Upper lobe of left lung (tissue), 6 donors: ENCODE measurements at regions not wholly inside any gene's neighbourhood (a gene's known extent, or its start where the extent isn't known, plus 50 kb on each side); places are given as distances from the start of the nearest gene placed in this dataset.

Experiments
- ATAC-seq, 2 donors: fragments of 200-7000 bp; cut with Tn5 transposase; one replicate each; pipeline ENCODE4 v1.9.1; 2022; ENCODE audit warnings: mild to moderate bottlenecking in 2 of 2, moderate library complexity in 2 of 2; ENCODE audit not compliant: low FRiP score in 2 of 2
- DNase-seq, 2 donors: peaks; one replicate each; pipeline ENCODE4 v3.0.0-alpha.2; 2019 to 2020
- H3K27ac ChIP-seq, 4 donors: fragments of 200-600 bp; sonication (generic); one replicate each; pipeline ENCODE4 v1.5.1; 2016 to 2019
- H3K27me3 ChIP-seq, 4 donors: fragments of 200-600 bp; sonication (generic); one replicate each; pipeline ENCODE4 v1.5.1; 2017 to 2019
- H3K36me3 ChIP-seq, 4 donors: fragments of 200-600 bp; sonication (generic); one replicate each; pipeline ENCODE4 v1.5.1; 2016 to 2019
- H3K4me1 ChIP-seq, 4 donors: fragments of 200-600 bp; sonication (generic); one replicate each; pipeline ENCODE4 v1.5.1; 2018 to 2019
- H3K4me3 ChIP-seq, 4 donors: fragments of 200-600 bp; sonication (generic); one replicate each; pipeline ENCODE4 v1.5.1; 2017 to 2019; ENCODE audit warnings: mild to moderate bottlenecking in 2 of 4, moderate library complexity in 1 of 4
- H3K9me3 ChIP-seq, 4 donors: fragments of 200-600 bp; sonication (generic); one replicate each; pipeline ENCODE4 v1.5.1; 2018 to 2019
- CTCF ChIP-seq, 6 experiments: fragments of 450-650 bp in 4 of 6; fragments of 200-600 bp in 2 of 6; sonication (generic) in 2 of 6; IDR thresholded peaks; one replicate each; pipeline ENCODE4 v1.5.1; 2016 to 2019; ENCODE audit warnings: antibody characterized with exemption in 6 of 6
- EP300 ChIP-seq, 4 donors: sonication (generic); formaldehyde crosslinking; IDR thresholded peaks; one replicate each; pipeline ENCODE4 v1.5.1; 2017; ENCODE audit warnings: antibody characterized with exemption in 4 of 4, control low read depth in 2 of 4
- POLR2A ChIP-seq, 4 donors: fragments of 450-650 bp; IDR thresholded peaks; one replicate each; pipeline ENCODE4 v1.5.1; 2016 to 2017; ENCODE audit warnings: antibody characterized with exemption in 4 of 4, mild to moderate bottlenecking in 2 of 4
- POLR2AphosphoS5 ChIP-seq, 2 donors: sonication (generic); formaldehyde crosslinking; IDR thresholded peaks; one replicate each; pipeline ENCODE4 v1.5.1; 2017; ENCODE audit warnings: antibody characterized with exemption in 2 of 2
- WGBS, 2 donors: methylation state at CpG; one replicate each; pipeline ENCODE4 v1.1.5; 2017 to 2018; 5-methylcytosine and 5-hydroxymethylcytosine counted together
- donor health status: DM: no; HTN: no; CAD: no; lungs with moderate emphysema.
- donor health status: DM: no; HTN: yes; CAD: no; lungs with severe emphysema.

GRCh38 chr7:110522061-110522760, 568.7 kb upstream of the LRRN3 start:
- Histone ChIP-seq H3K4me3 (no peak overlapping the region), H3K27me3 (no peaks in the 10 kb centered on the region), H3K9me3 (peaks cover 0 to 11% (median 0%) of the 10 kb centered on the region in 4 donors), H3K4me1 (no peaks in the 10 kb centered on the region), H3K27ac (no peak overlapping the region), H3K36me3 (no peaks in the 10 kb centered on the region)
- WGBS, 2 donors = 76 to 79% methylated on average over 5 of the region's 5 CpGs
- TF ChIP-seq POLR2A (IDR thresholded peaks at IDR 0.05) = no peak
- DNase-seq (no peak), ATAC-seq (no peak)

- Histone ChIP-seq H3K4me1 (no peaks in the 10 kb centered on the region), H3K9me3 (peaks cover 0 to 11% (median 0%) of the 10 kb centered on the region in 4 donors), H3K27me3 (no peaks in the 10 kb centered on the region), H3K4me3 (no peak overlapping the region), H3K27ac (no peak overlapping the region), H3K36me3 (no peaks in the 10 kb centered on the region)
- ATAC-seq (no peak), DNase-seq (no peak)
- 63 to 71% methylated on average over 3 of the region's 3 CpGs for WGBS, 2 donors
- TF ChIP-seq POLR2AphosphoS5 (IDR thresholded peaks at IDR 0.05) = no peak
- TF ChIP-seq EP300 (IDR thresholded peaks at IDR 0.05) = no peak
- TF ChIP-seq CTCF (IDR thresholded peaks at IDR 0.05) = no peak
- TF ChIP-seq POLR2A (IDR thresholded peaks at IDR 0.05) = no peak
Observed at GRCh38 chr7:110522761-110523200, 568.1 kb upstream of the LRRN3 start.

- Histone ChIP-seq H3K36me3 (no peaks in the 10 kb centered on the region), H3K9me3 (no peaks in the 10 kb centered on the region), H3K4me1 (no peaks in the 10 kb centered on the region), H3K27ac (no peak overlapping the region), H3K4me3 (no peak overlapping the region), H3K27me3 (no peaks in the 10 kb centered on the region)
- 90% methylated on average over 2 of the region's 2 CpGs for WGBS, 2 donors
- no peak for DNase-seq
- TF ChIP-seq EP300 (IDR thresholded peaks at IDR 0.05) (no peak), CTCF (IDR thresholded peaks at IDR 0.05) (no peak), POLR2A (IDR thresholded peaks at IDR 0.05) (no peak)
- no peak for ATAC-seq
Observed at GRCh38 chr7:110529175-110529574, 561.8 kb upstream of the LRRN3 start.

GRCh38 chr7:110531186-110531585, 559.7 kb upstream of the LRRN3 start:
- H3K36me3 ChIP-seq = no peaks in the 10 kb centered on the region
- ATAC-seq = no peak

GRCh38 chr7:110534241-110534931, 556.5 kb upstream of the LRRN3 start:
- TF ChIP-seq POLR2AphosphoS5 (IDR thresholded peaks at IDR 0.05) = no peak
- ATAC-seq = peak in 1 of 2 donors; percentile 76
- Histone ChIP-seq H3K36me3 (no peaks in the 10 kb centered on the region), H3K9me3 (no peaks in the 10 kb centered on the region), H3K27ac (no peak overlapping the region), H3K27me3 (no peaks in the 10 kb centered on the region), H3K4me1 (no peaks in the 10 kb centered on the region), H3K4me3 (no peak overlapping the region)
- WGBS, 2 donors = 75 to 77% methylated on average over 7 of the region's 7 CpGs
- no peak for DNase-seq

More at GRCh38 chr7:110531186-110531585, 559.7 kb upstream of the LRRN3 start:
- H3K4me3 ChIP-seq = no peak overlapping the region
- H3K4me1 ChIP-seq = no peaks in the 10 kb centered on the region
- DNase-seq = no peak
- H3K9me3 ChIP-seq = no peaks in the 10 kb centered on the region
- TF ChIP-seq POLR2A (IDR thresholded peaks at IDR 0.05) (no peak), CTCF (IDR thresholded peaks at IDR 0.05) (no peak), EP300 (IDR thresholded peaks at IDR 0.05) (no peak), POLR2AphosphoS5 (IDR thresholded peaks at IDR 0.05) (no peak)
- H3K27me3 ChIP-seq = no peaks in the 10 kb centered on the region
- H3K27ac ChIP-seq = no peak overlapping the region

GRCh38 chr7:110539216-110539615, 551.7 kb upstream of the LRRN3 start:
- DNase-seq (no peak), ATAC-seq (no peak)
- no peaks in the 10 kb centered on the region for H3K9me3 ChIP-seq
- H3K4me1 ChIP-seq = no peaks in the 10 kb centered on the region
- H3K27ac ChIP-seq = no peak overlapping the region
- TF ChIP-seq POLR2A (IDR thresholded peaks at IDR 0.05) = no peak
- TF ChIP-seq EP300 (IDR thresholded peaks at IDR 0.05) = no peak
- no peak for TF ChIP-seq CTCF (IDR thresholded peaks at IDR 0.05)
- TF ChIP-seq POLR2AphosphoS5 (IDR thresholded peaks at IDR 0.05) = no peak
- no peaks in the 10 kb centered on the region for H3K36me3 ChIP-seq
- no peaks in the 10 kb centered on the region for H3K27me3 ChIP-seq
- H3K4me3 ChIP-seq = no peak overlapping the region
